Transverse colon (tissue), 4 donors: ENCODE measurements at regions not wholly inside any gene's neighbourhood (a gene's known extent, or its start where the extent isn't known, plus 50 kb on each side); places are given as distances from the start of the nearest gene placed in this dataset.

ENCODE experiments used
- DNase-seq: peaks from one replicate; pipeline ENCODE4 v3.0.0-alpha.2; 2019
- H3K27ac ChIP-seq, 4 donors: fragments of 200-600 bp; sonication (generic); 2 replicates each; pipeline ENCODE4 v1.5.1; 2016 to 2018; ENCODE audit warnings: inconsistent platforms in 4 of 4
- H3K27me3 ChIP-seq: fragments of 200-600 bp; sonication (generic); 2 replicates; pipeline ENCODE4 v1.5.1; 2017; ENCODE audit warnings: inconsistent platforms
- H3K36me3 ChIP-seq, 4 donors: fragments of 200-600 bp; sonication (generic); 2 replicates each; pipeline ENCODE4 v1.5.1; 2017 to 2019; ENCODE audit warnings: inconsistent platforms in 4 of 4
- H3K4me1 ChIP-seq, 4 donors: fragments of 200-600 bp; sonication (generic); 2 replicates each; pipeline ENCODE4 v1.5.1; 2017 to 2020; ENCODE audit warnings: inconsistent platforms in 4 of 4
- H3K4me3 ChIP-seq, 4 donors: fragments of 200-600 bp; sonication (generic); 1 replicate in 1 of 4; 2 replicates in 3 of 4; pipeline versions ENCODE4 v1.5.1 to v1.6.1; 2017 to 2019; ENCODE audit warnings: inconsistent platforms in 4 of 4
- H3K9me3 ChIP-seq, 2 donors: fragments of 200-600 bp; sonication (generic); 2 replicates each; pipeline ENCODE4 v1.5.1; 2017 to 2019; ENCODE audit warnings: inconsistent platforms in 2 of 2
- EP300 ChIP-seq: sonication (generic); formaldehyde crosslinking; IDR thresholded peaks from one replicate; pipeline ENCODE4 v1.6.1; 2017; ENCODE audit warnings: antibody characterized with exemption, low read depth
- POLR2A ChIP-seq: fragments of 450-650 bp; IDR thresholded peaks from one replicate; pipeline ENCODE4 v1.6.1; 2016; ENCODE audit warnings: antibody characterized with exemption, mild to moderate bottlenecking, moderate library complexity
- POLR2AphosphoS5 ChIP-seq, 3 donors: sonication (generic); formaldehyde crosslinking; IDR thresholded peaks; one replicate each; pipeline ENCODE4 v1.6.1; 2016; ENCODE audit warnings: antibody characterized with exemption in 3 of 3
- WGBS, 2 donors: methylation state at CpG; one replicate each; pipeline ENCODE4 v1.1.5; 2018; ENCODE audit warnings: low coverage in 1 of 2; 5-methylcytosine and 5-hydroxymethylcytosine counted together
- in situ Hi-C, 4 donors: fragments of 200-750 bp; cut with MboI; loops; one replicate each; pipeline versions ENCODE4 v1.15.0 to v1.15.1; 2017; ENCODE audit warnings: low sequenced_read_pairs in 3 of 4, low pct_ligation_motif_present in 1 of 4, low pct_unique_long_range_greater_than_20kb in 1 of 4
- intact Hi-C: fragments of 100-400 bp; cut with DNase I; formaldehyde crosslinking; loops from one replicate; pipeline ENCODE4 v1.15.1; 2023; ENCODE audit warnings: low total_unique reads
- TF ChIP-seq, protein P1 (sequence below), 5 experiments: fragments of 200-600 bp in 3 of 5; fragments of 450-650 bp in 2 of 5; sonication (generic) in 3 of 5; IDR thresholded peaks; 1 replicate in 2 of 5; 2 replicates in 3 of 5; pipeline ENCODE4 v1.5.1; 2016 to 2017; ENCODE audit warnings: antibody characterized with exemption in 5 of 5, inconsistent platforms in 3 of 5, mild to moderate bottlenecking in 2 of 5, moderate library complexity in 1 of 5

DNA sequence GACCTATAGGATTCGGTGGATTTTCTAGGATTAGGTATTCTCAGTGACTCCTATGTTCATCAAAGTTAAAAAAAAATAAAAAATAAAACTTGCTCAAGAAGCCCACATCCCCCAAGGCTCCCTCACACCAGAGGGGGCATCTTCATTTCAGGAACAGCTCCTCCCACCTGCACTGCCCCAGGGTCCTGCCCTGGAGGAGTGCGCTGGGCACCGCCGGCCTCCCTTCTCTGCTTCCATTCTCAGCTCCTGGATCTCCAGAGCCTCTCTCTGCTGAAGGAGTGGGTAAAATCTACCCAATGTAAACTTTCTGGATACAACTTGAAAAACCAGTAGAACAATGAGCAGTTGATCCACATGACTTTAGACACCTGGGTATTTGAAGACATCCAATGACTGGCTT is 359.8 kb upstream of the IRX4 start:
- Histone ChIP-seq H3K4me1 (no peaks in the 10 kb centered on the region), H3K36me3 (no peaks in the 10 kb centered on the region), H3K27ac (no peak overlapping the region), H3K4me3 (no peak overlapping the region), H3K27me3 (no peaks in the 10 kb centered on the region), H3K9me3 (no peaks in the 10 kb centered on the region)
- DNase-seq = no peak
- intact Hi-C loops (no loop called here), in situ Hi-C loops (no loop called here)
- WGBS, 2 donors = 90 to 100% methylated on average over 1 to 4 of the region's 4 CpGs
- TF ChIP-seq POLR2AphosphoS5 (IDR thresholded peaks at IDR 0.05) = no peak
- TF ChIP-seq, protein P1, sequence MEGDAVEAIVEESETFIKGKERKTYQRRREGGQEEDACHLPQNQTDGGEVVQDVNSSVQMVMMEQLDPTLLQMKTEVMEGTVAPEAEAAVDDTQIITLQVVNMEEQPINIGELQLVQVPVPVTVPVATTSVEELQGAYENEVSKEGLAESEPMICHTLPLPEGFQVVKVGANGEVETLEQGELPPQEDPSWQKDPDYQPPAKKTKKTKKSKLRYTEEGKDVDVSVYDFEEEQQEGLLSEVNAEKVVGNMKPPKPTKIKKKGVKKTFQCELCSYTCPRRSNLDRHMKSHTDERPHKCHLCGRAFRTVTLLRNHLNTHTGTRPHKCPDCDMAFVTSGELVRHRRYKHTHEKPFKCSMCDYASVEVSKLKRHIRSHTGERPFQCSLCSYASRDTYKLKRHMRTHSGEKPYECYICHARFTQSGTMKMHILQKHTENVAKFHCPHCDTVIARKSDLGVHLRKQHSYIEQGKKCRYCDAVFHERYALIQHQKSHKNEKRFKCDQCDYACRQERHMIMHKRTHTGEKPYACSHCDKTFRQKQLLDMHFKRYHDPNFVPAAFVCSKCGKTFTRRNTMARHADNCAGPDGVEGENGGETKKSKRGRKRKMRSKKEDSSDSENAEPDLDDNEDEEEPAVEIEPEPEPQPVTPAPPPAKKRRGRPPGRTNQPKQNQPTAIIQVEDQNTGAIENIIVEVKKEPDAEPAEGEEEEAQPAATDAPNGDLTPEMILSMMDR (IDR thresholded peaks at IDR 0.05) = no peak

DNA sequence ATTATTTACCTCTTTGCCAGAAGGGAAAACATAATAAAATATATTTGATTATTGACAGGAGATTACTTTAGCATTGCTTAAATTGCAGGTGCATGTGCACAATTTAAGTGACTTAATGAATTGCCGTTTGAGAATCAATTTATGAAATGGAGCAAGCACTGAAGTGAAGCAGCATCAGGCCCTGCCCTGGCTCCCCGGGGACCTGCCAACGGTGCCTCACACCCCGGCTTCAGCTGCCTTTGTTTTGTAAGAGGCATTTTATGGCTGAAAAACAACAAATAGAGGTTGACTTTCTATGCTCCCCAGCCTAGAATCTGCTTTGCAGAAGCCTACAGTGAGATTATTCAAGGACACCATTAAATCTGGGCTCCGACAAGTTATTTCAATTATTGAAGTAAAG is 359.1 kb upstream of the IRX4 start:
- Histone ChIP-seq H3K4me1 (no peaks in the 10 kb centered on the region), H3K36me3 (no peaks in the 10 kb centered on the region), H3K27ac (no peak overlapping the region), H3K9me3 (no peaks in the 10 kb centered on the region), H3K27me3 (no peaks in the 10 kb centered on the region), H3K4me3 (no peak overlapping the region)
- in situ Hi-C loops = no loop called here
- DNase-seq = no peak
- TF ChIP-seq, protein P1 (IDR thresholded peaks at IDR 0.05) = no peak
- intact Hi-C loops = no loop called here
- WGBS, 2 donors = 62 to 72% methylated on average over 4 to 5 of the region's 5 CpGs

DNA sequence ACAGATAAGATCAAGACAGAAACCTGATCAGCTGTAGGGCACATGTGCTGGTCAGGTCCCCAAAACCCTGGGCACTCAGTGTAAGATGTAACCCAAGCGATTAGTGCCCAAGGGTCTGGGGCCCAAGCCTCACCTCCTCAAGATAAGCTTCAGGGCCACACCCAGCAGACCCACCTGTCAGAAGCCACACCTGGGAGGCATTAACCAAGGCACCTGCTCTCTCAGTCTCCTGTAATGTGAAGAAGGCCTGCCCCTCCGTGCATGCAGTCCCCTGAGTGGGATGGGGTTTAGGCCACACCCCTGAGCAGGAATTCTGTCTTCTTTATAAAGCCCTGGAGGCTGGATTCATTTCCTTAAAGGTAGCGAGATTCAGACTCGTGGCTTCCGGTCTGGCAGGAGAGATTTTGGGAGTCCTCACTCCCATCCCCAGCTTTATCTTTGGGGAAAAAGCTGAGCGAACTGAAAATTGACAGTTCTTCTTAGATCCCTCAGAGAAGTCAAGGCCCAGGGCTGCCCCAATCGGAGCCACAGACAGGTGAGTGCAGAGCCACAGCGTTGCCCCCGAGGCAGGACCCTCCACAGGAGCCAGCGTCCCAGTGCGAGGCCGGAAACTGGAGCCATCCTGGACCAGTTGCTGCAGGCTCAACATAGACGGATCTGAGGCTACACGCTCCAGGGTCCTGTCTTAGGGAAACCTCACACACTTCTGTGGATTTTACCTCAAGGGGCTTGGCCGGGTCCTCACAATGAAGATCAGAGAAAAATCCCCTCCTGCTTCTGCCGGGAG is 357.6 kb upstream of the IRX4 start:
- H3K4me3 ChIP-seq = no peak overlapping the region

GRCh38 chr5:2239201-2239910 is 356.6 kb upstream of the IRX4 start:
- in situ Hi-C loops = no loop called here
- no peak for DNase-seq
- Histone ChIP-seq H3K4me3 (no peak overlapping the region), H3K4me1 (no peaks in the 10 kb centered on the region), H3K36me3 (no peaks in the 10 kb centered on the region), H3K9me3 (peaks cover 3% of the 10 kb centered on the region in 2 donors), H3K27ac (no peak overlapping the region), H3K27me3 (no peaks in the 10 kb centered on the region)
- intact Hi-C loops = no loop called here
- WGBS, 2 donors = 68 to 71% methylated on average over 3 to 17 of the region's 17 CpGs
- TF ChIP-seq EP300 (no peak), POLR2A (no peak), POLR2AphosphoS5 (IDR thresholded peaks at IDR 0.05) (no peak)
- TF ChIP-seq, protein P1 (IDR thresholded peaks at IDR 0.05) = no peak

More for the DNA sequence above, 357.6 kb upstream of the IRX4 start:
- Histone ChIP-seq H3K36me3 (no peaks in the 10 kb centered on the region), H3K9me3 (no peaks in the 10 kb centered on the region), H3K27ac (no peak overlapping the region), H3K27me3 (no peaks in the 10 kb centered on the region), H3K4me1 (no peaks in the 10 kb centered on the region)
- no peak for DNase-seq
- TF ChIP-seq POLR2AphosphoS5 (IDR thresholded peaks at IDR 0.05) (no peak), EP300 (no peak), POLR2A (no peak)
- TF ChIP-seq, protein P1 (IDR thresholded peaks at IDR 0.05) = no peak
- in situ Hi-C loops (no loop called here), intact Hi-C loops (no loop called here)
- 60 to 85% methylated on average over 1 to 16 of the region's 16 CpGs for WGBS, 2 donors
